ENCODE measurements at regions not wholly inside any gene's neighbourhood (a gene's known extent, or its start where the extent isn't known, plus 50 kb on each side); places are given as distances from the start of the nearest gene placed in this dataset.

DNA sequence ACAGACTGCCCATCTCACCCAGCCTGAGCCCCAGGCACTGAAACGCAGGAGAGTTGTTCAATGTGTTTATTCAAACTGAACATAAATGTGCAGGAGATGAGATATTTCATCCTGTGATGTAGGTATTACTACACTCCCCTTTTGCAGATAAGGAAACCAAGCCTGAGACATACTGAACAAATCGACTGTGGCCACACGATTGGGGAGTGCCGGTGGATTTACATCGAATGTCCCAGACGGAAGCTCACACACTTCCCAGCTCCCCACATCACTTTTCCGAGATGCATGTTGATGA lies 94.8 kb upstream of the ALKAL2 start:
- no peak for TF ChIP-seq CTCF (IDR thresholded peaks at IDR 0.05)
- TF ChIP-seq POLR2A (IDR thresholded peaks at IDR 0.05), result no peak
